Progenitor cell of endocrine pancreas (in vitro differentiated cells): ENCODE measurements at regions not wholly inside any gene's neighbourhood (a gene's known extent, or its start where the extent isn't known, plus 50 kb on each side); places are given as distances from the start of the nearest gene placed in this dataset.

Experiments used
- DNase-seq: peaks from one replicate; pipeline ENCODE4 v3.0.0; 2021; ENCODE audit warnings: low spot score; ENCODE audit not compliant: unreplicated experiment
- H3K27ac Mint-ChIP-seq: 2 replicates; pipeline ENCODE4 v1.8.0; 2021; ENCODE audit warnings: mild to moderate bottlenecking, moderate library complexity, mixed read lengths
- H3K27me3 Mint-ChIP-seq: 2 replicates; pipeline ENCODE4 v1.8.0; 2021; ENCODE audit warnings: mixed read lengths
- H3K36me3 Mint-ChIP-seq: 2 replicates; pipeline ENCODE4 v1.8.0; 2022; ENCODE audit warnings: mixed read lengths; ENCODE audit not compliant: insufficient read depth
- H3K4me1 Mint-ChIP-seq: 2 replicates; pipeline ENCODE4 v1.8.0; 2021; ENCODE audit warnings: low read depth, mixed read lengths
- H3K4me3 Mint-ChIP-seq: 2 replicates; pipeline ENCODE4 v1.8.0; 2021; ENCODE audit warnings: low read depth, mild to moderate bottlenecking, moderate library complexity, mixed read lengths
- H3K9me3 Mint-ChIP-seq: 2 replicates; pipeline ENCODE4 v1.8.0; 2021; ENCODE audit warnings: low read depth, mixed read lengths
- CTCF ChIP-seq: fragments of 200-600 bp; sonication (generic); IDR thresholded peaks from one replicate; pipeline ENCODE4 v1.5.0; 2021; ENCODE audit warnings: antibody characterized with exemption, mild to moderate bottlenecking; ENCODE audit not compliant: unreplicated experiment

GRCh38 chr2:226228080-226228479 lies 571.5 kb downstream of the IRS1 start:
- H3K27ac Mint-ChIP-seq: no peak overlapping the region
- no peak for TF ChIP-seq CTCF
- peaks cover 4% of the 10 kb centered on the region for H3K9me3 Mint-ChIP-seq
- no peak for DNase-seq
- no peak overlapping the region for H3K4me3 Mint-ChIP-seq
- H3K36me3 Mint-ChIP-seq: no peaks in the 10 kb centered on the region
- H3K4me1 Mint-ChIP-seq: peaks cover 3% of the 10 kb centered on the region
- no peaks in the 10 kb centered on the region for H3K27me3 Mint-ChIP-seq

- no peaks in the 10 kb centered on the region for H3K36me3 Mint-ChIP-seq
- H3K4me1 Mint-ChIP-seq: peaks cover 3% of the 10 kb centered on the region
- no peak overlapping the region for H3K4me3 Mint-ChIP-seq
- H3K27me3 Mint-ChIP-seq: no peaks in the 10 kb centered on the region
- TF ChIP-seq CTCF: no peak
- no peak overlapping the region for H3K27ac Mint-ChIP-seq
- DNase-seq: no peak
- H3K9me3 Mint-ChIP-seq: peaks cover 4% of the 10 kb centered on the region
Observed at GRCh38 chr2:226227341-226227740, 572.3 kb downstream of the IRS1 start.

- DNase-seq: no peak
- peaks cover 4% of the 10 kb centered on the region for H3K9me3 Mint-ChIP-seq
- TF ChIP-seq CTCF: no peak
- H3K36me3 Mint-ChIP-seq: no peaks in the 10 kb centered on the region
- H3K27ac Mint-ChIP-seq: no peak overlapping the region
- H3K27me3 Mint-ChIP-seq: no peaks in the 10 kb centered on the region
- H3K4me1 Mint-ChIP-seq: peaks cover 3% of the 10 kb centered on the region
- no peak overlapping the region for H3K4me3 Mint-ChIP-seq
Observed at GRCh38 chr2:226223704-226224103, 575.9 kb downstream of the IRS1 start.

GRCh38 chr2:226220511-226220910 lies 579.1 kb downstream of the IRS1 start:
- no peak for TF ChIP-seq CTCF
- Mint-ChIP-seq H3K27me3 (no peaks in the 10 kb centered on the region), H3K27ac (no peak overlapping the region), H3K36me3 (no peaks in the 10 kb centered on the region), H3K4me3 (no peak overlapping the region), H3K9me3 (no peaks in the 10 kb centered on the region), H3K4me1 (no peaks in the 10 kb centered on the region)
- no peak for DNase-seq

- Mint-ChIP-seq H3K4me1 (no peaks in the 10 kb centered on the region), H3K4me3 (no peak overlapping the region), H3K27me3 (no peaks in the 10 kb centered on the region), H3K9me3 (no peaks in the 10 kb centered on the region), H3K27ac (no peak overlapping the region), H3K36me3 (no peaks in the 10 kb centered on the region)
- no peak for TF ChIP-seq CTCF
- no peak for DNase-seq
Observed at GRCh38 chr2:226217191-226217590, 582.4 kb downstream of the IRS1 start.

GRCh38 chr2:226216575-226216974 lies 583.0 kb downstream of the IRS1 start:
- Mint-ChIP-seq H3K4me1 (no peaks in the 10 kb centered on the region), H3K36me3 (no peaks in the 10 kb centered on the region)
- no peak for TF ChIP-seq CTCF

More at GRCh38 chr2:226216575-226216974, 583.0 kb downstream of the IRS1 start:
- H3K4me3 Mint-ChIP-seq: no peak overlapping the region
- no peaks in the 10 kb centered on the region for H3K27me3 Mint-ChIP-seq
- H3K27ac Mint-ChIP-seq: no peak overlapping the region
- no peaks in the 10 kb centered on the region for H3K9me3 Mint-ChIP-seq
- DNase-seq: no peak
